HFFc6 (cell line): ENCODE measurements at regions not wholly inside any gene's neighbourhood (a gene's known extent, or its start where the extent isn't known, plus 50 kb on each side); places are given as distances from the start of the nearest gene placed in this dataset.
"Not testable (repeated sequence)": the region's sequence is repeated elsewhere in the genome, so short reads cannot be mapped to it uniquely, and the experiment has no call there.

Source experiments
- DNase-seq: peaks from one replicate; pipeline ENCODE4 v3.0.0-alpha.2; 2018
- H3K27ac Mint-ChIP-seq: 2 replicates; pipeline ENCODE4 v1.8.0; 2020; ENCODE audit warnings: mild to moderate bottlenecking, mixed read lengths
- H3K27me3 Mint-ChIP-seq: 2 replicates; pipeline ENCODE4 v1.8.0; 2021; ENCODE audit warnings: mild to moderate bottlenecking, moderate library complexity, mixed read lengths; ENCODE audit not compliant: insufficient read depth
- H3K36me3 Mint-ChIP-seq: 2 replicates; pipeline ENCODE4 v1.8.0; 2021; ENCODE audit warnings: low read depth, mixed read lengths
- H3K4me1 Mint-ChIP-seq: 2 replicates; pipeline ENCODE4 v1.8.0; 2020; ENCODE audit warnings: low read depth, mixed read lengths
- H3K4me3 Mint-ChIP-seq: 2 replicates; pipeline ENCODE4 v1.8.0; 2020; ENCODE audit warnings: mild to moderate bottlenecking, moderate library complexity, mixed read lengths
- H3K9me3 Mint-ChIP-seq: 2 replicates; pipeline ENCODE4 v1.8.0; 2020; ENCODE audit warnings: mild to moderate bottlenecking, mixed read lengths
- CTCF ChIP-seq: fragments of 200-600 bp; sonication (generic); IDR thresholded peaks from 2 replicates; pipeline ENCODE4 v1.5.0; 2021; ENCODE audit warnings: antibody characterized with exemption, mild to moderate bottlenecking

- H3K9me3 Mint-ChIP-seq = peaks cover 36% of the 10 kb centered on the region
- H3K27ac Mint-ChIP-seq = no peak overlapping the region
- H3K36me3 Mint-ChIP-seq = no peaks in the 10 kb centered on the region
- no peak overlapping the region for H3K4me3 Mint-ChIP-seq
- no peaks in the 10 kb centered on the region for H3K4me1 Mint-ChIP-seq
- TF ChIP-seq CTCF = no peak
- DNase-seq = no peak
- H3K27me3 Mint-ChIP-seq = peaks cover 7% of the 10 kb centered on the region
Observed at GRCh38 chr10:123278445-123278844, 124.2 kb downstream of the BUB3 start.

- not testable (repeated sequence) for H3K4me1 Mint-ChIP-seq, H3K36me3 Mint-ChIP-seq, H3K27ac Mint-ChIP-seq, H3K4me3 Mint-ChIP-seq, H3K27me3 Mint-ChIP-seq, DNase-seq
- H3K9me3 Mint-ChIP-seq = peaks cover 60% of the 10 kb centered on the region
Observed at GRCh38 chr10:123283371-123283770, 129.2 kb downstream of the BUB3 start.

- H3K27me3 Mint-ChIP-seq = no peaks in the 10 kb centered on the region; the same call in 1 of the 2 replicates
- H3K4me3 Mint-ChIP-seq = no peak overlapping the region
- 0 out of 2 replicates have a peak, but pooled peaks have one; percentile 8 for TF ChIP-seq CTCF
- peaks cover 58% of the 10 kb centered on the region for H3K9me3 Mint-ChIP-seq
- no peak for DNase-seq
- H3K36me3 Mint-ChIP-seq = 0 out of 2 replicates have a peak, but pooled peaks cover 4% of the 10 kb centered on the region
- no peak overlapping the region for H3K27ac Mint-ChIP-seq
- H3K4me1 Mint-ChIP-seq = no peaks in the 10 kb centered on the region
Observed at GRCh38 chr10:123284022-123284421, 129.8 kb downstream of the BUB3 start.

GRCh38 chr10:123287594-123288247 lies 133.5 kb downstream of the BUB3 start:
- DNase-seq = no peak
- Mint-ChIP-seq H3K4me1 (no peaks in the 10 kb centered on the region), H3K27ac (no peak overlapping the region), H3K4me3 (no peak overlapping the region), H3K9me3 (peaks cover 51% of the 10 kb centered on the region), H3K27me3 (no peaks in the 10 kb centered on the region), H3K36me3 (0 out of 2 replicates have a peak, but pooled peaks cover 4% of the 10 kb centered on the region)
- no peak for TF ChIP-seq CTCF

- DNase-seq = no peak
- no peak for TF ChIP-seq CTCF
- peaks cover 50% of the 10 kb centered on the region for H3K9me3 Mint-ChIP-seq
- no peak overlapping the region for H3K27ac Mint-ChIP-seq
- H3K27me3 Mint-ChIP-seq = no peaks in the 10 kb centered on the region
- no peaks in the 10 kb centered on the region for H3K36me3 Mint-ChIP-seq
- no peaks in the 10 kb centered on the region for H3K4me1 Mint-ChIP-seq
- no peak overlapping the region for H3K4me3 Mint-ChIP-seq
Observed at GRCh38 chr10:123289432-123289831, 135.2 kb downstream of the BUB3 start.

- H3K4me3 Mint-ChIP-seq = no peak overlapping the region
- H3K27me3 Mint-ChIP-seq = no peaks in the 10 kb centered on the region
Observed at GRCh38 chr10:123294109-123294508, 139.9 kb downstream of the BUB3 start.

More at GRCh38 chr10:123294109-123294508, 139.9 kb downstream of the BUB3 start:
- H3K9me3 Mint-ChIP-seq = peaks cover 43% of the 10 kb centered on the region
- no peak overlapping the region for H3K27ac Mint-ChIP-seq
- no peaks in the 10 kb centered on the region for H3K36me3 Mint-ChIP-seq
- no peaks in the 10 kb centered on the region for H3K4me1 Mint-ChIP-seq
- DNase-seq = no peak
- no peak for TF ChIP-seq CTCF
